Activated T-cell treated with anti-CD3 and anti-CD28 coated beads, Interleukin-2, amount 50 U/mL, for 48 hours (primary cell): ENCODE measurements at regions not wholly inside any gene's neighbourhood (a gene's known extent, or its start where the extent isn't known, plus 50 kb on each side); places are given as distances from the start of the nearest gene placed in this dataset.

Experiments
- DNase-seq, 2 experiments: peaks; one replicate each; pipeline ENCODE4 v3.0.0-alpha.2; 2020

DNA sequence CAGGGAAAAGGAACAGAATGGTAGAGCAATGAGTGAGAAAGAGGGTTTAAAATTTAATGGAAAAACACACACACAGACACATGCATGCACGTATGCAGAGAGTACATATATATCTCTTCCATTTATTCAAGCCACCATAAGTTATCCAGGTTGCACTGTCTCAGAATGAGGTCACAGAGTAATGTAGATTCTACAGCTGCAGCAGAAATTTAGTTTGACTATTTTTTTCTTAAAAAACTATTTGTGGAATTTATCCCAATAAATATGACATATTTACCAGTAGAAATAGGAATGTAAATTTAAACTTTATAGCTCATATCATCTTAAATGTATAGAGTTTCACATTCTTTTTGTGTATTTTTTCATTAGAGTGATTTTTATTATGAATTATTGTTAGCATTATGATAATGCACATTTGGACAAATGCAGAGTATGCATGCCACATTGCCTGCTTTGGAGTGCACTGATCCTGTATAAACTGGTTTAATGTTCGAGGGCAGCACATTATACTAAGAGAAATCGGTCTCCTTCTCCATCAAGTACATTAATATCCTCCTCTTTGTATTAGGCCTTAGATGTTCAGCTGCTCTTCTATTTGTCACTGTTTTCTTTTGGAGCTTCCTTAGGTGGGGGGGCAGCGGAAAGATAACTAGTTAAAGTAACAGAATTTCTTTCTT, 216.3 kb upstream of the TARS1 start:
- no peak for DNase-seq

GRCh38 chr5:33227247-33227646, 213.5 kb upstream of the TARS1 start:
- no peak for DNase-seq

GRCh38 chr5:33227746-33228145, 213.0 kb upstream of the TARS1 start:
- no peak for DNase-seq

DNA sequence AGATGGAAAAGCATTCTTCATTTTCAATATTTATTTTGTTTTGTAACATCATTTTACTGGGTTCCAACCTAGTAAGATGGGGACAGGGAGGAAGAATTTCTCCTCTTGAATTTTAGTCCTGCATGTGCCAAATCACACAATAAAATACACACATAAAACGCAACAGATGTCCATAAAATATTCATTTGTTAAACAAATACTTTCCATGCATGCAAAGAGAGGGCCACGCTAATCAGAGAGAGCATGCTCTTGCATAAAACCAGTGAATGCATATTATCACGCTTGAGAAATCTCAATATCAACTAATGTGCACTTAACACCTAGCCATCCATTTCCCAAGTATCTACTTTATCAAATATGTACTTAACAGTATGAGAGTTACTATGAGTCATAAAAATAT, 212.6 kb upstream of the TARS1 start:
- no peak for DNase-seq

DNA sequence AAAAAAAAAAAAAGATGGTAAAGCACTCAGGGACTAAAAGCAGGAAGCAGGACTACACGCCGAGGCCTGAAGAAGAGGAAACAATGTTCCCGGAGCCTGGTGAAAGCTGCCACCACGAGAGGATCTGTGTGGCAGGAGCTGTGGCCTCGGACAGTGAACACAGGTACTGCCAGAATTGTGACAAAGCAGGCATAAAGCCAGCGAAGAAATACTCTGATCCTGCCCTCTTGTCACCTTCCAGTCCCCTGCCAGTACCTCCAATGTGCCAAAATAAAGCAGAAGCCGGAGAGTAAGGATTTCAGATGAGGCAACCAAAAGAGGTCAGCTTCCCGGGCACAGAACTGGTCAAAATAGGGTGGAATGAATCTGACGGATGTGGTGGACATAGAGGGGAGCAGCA, 211.5 kb upstream of the TARS1 start:
- no peak for DNase-seq

- no peak for DNase-seq
Measured at GRCh38 chr5:33230467-33231078, 210.2 kb upstream of the TARS1 start.

DNA sequence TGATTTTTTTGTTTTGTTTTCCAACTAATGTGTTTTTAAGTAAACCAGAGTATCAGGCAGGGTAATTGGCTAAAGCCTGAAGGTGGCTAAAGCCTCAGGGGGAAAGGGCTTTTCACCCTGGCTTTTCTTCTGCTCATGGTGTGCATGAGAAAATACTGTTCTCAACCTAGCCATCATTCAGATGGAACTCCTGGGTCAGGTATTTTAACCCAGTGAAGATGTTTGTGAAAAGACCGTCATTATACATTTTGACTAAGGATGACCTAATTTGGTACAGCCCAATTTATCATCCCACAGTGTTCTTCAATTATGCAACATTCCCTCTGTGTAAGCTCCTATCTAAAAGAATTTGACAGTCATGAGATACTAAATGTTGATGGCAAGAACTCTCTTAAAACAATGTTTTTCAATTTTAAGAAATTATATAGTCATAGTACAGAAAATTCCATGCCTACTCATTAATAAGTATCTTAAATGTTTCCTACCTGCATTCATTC, 209.5 kb upstream of the TARS1 start:
- DNase-seq: no peak

DNA sequence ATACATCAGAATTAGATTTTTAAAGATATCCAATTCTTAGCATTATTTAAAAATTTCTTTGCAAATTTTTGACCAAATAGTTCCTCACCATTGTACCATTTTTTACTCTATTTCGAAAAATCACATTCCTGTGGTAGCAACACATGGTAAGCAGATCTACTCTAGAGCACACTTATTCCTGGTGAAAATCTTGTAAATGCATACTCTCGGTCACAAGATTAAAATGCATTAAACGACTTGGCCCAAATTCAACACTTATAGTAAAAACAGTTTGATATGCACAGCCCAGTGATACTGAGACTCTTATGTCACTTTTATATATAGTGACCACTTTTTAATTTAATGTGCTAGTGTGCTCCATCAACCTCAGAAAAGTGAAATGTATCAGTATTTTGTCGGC, 208.8 kb upstream of the TARS1 start:
- no peak for DNase-seq

- DNase-seq: no peak
Measured at GRCh38 chr5:33232731-33233505, 207.8 kb upstream of the TARS1 start.

GRCh38 chr5:33235304-33235703, 205.5 kb upstream of the TARS1 start:
- DNase-seq: no peak

DNA sequence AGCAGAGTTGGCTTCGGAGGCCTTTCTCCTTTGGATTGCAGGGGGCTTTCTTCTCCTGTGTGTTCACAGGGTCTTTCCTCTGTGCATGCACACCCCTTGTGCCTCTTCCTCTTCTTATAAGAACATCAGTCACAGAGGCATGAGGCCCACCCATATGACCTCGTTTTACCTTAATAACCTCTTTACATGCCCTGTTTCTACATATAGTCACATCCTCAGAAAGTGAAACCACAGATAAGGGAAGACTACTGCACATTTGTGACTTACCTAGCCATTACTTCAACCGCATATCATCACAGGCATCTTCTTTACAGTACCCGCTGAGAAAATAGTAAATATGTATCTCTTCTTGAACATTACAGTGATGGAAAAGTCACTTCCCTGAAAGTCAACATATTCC, 204.9 kb upstream of the TARS1 start:
- DNase-seq: no peak

- DNase-seq: no peak
Measured at GRCh38 chr5:33237471-33237870, 203.3 kb upstream of the TARS1 start.

DNA sequence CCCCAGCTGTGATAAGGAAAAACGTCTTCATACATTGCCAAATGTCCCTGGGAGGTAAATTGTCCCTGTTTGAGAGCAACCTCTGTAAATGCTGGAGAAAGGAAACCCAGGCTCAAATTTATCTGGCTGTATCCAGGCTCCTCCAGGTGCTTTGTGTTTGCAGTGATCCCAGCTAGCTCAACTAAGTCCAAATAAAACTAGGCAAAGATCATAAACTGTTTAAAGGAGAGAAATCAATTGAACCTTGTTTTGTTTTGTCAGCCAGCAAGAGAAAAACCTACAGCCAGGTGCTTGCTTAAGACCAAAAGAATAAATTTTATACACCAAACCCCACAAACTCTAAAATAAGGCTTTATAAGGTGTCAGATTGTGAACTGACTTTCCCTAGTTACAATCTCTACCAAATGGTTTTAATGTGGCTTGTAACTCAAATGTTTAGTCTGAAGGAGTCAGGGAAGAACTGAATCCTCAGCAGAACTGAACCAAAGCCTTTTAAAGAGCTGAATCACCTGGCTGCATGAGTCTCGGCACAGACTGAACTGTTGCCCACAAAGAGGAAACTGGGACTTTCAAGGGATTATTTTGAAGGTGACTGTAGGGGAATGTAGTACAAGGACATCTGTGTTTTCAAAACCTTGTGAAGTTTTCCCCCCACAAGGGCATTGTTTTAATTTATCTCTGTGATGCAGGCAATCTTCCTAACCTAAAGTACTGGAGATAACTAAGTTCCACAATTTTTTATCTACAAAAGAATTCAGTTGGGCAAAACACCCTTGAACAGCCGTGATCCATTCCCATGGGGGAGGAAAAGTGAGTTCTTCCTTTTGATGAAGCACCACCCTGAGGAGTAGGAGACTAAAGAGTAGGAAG, 201.7 kb upstream of the TARS1 start:
- DNase-seq: no peak

GRCh38 chr5:33240558-33240957, 200.2 kb upstream of the TARS1 start:
- no peak for DNase-seq

GRCh38 chr5:33241802-33242201, 199.0 kb upstream of the TARS1 start:
- no peak for DNase-seq

- no peak for DNase-seq
Measured at GRCh38 chr5:33242277-33242676, 198.5 kb upstream of the TARS1 start.

GRCh38 chr5:33244441-33245150, 196.2 kb upstream of the TARS1 start:
- DNase-seq: no peak

GRCh38 chr5:33254579-33254978, 186.2 kb upstream of the TARS1 start:
- DNase-seq: no peak

- no peak for DNase-seq
Measured at GRCh38 chr5:33257807-33258429, 182.8 kb upstream of the TARS1 start.

DNA sequence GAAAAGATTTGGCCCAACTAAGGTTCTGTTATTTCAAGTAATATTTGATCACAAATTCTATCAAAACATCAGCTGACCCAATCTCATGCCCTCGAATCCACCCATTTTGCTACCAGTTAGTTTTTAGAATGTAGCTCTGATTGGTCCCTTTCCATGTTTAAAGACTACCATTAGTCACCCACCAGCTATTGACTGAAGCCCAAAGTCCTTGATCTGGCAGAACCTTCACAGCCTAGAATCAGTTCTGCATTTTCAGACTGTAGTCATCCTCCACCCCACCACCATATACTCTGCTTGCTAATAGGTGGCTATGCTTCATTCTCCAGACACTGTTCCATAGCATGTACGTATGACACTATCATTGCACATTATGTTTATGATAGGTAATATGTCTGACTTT, 182.2 kb upstream of the TARS1 start:
- no peak for DNase-seq

DNA sequence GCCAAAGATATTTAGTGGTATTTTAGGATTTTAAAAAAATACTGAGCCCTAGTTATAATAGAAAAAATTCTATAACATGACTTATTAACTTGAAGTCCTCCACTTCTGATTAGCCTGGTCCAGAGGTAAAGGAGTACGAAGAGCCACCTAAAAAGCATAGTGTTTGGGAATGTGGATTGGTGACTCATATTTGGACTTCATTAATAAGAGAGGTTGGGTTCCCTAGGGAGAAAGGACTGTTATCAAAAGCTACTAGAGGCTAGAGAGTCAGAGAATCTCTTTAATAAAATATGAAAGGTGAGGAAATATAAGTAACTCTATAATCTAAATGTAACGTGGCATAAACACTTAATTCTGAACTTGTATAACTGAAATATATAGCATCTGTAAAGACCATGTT, 180.7 kb upstream of the TARS1 start:
- no peak for DNase-seq

DNA sequence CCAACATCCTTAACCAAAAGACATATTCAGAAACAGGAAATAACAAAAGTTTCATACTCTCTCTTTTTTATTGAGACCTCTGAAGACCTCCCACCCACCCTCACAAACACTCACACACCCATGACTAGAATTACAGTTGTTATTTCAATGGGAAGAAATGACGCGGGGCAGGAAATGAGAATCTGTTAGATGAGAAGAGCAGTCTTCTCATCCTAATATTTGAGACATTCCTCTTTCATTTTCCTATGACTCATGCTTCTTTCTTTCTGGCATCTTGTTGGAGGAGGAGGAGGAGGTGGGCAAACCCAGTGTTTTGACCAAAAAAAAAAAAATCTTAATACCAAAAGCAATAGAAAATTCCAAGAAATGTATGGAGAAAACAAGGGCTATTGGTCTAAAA, 179.5 kb upstream of the TARS1 start:
- no peak for DNase-seq
